ENCODE measurements at regions not wholly inside any gene's neighbourhood (a gene's known extent, or its start where the extent isn't known, plus 50 kb on each side); places are given as distances from the start of the nearest gene placed in this dataset.
A peak's percentile ranks its signal among the peaks of the same experiment; 100 is the strongest.

DNA sequence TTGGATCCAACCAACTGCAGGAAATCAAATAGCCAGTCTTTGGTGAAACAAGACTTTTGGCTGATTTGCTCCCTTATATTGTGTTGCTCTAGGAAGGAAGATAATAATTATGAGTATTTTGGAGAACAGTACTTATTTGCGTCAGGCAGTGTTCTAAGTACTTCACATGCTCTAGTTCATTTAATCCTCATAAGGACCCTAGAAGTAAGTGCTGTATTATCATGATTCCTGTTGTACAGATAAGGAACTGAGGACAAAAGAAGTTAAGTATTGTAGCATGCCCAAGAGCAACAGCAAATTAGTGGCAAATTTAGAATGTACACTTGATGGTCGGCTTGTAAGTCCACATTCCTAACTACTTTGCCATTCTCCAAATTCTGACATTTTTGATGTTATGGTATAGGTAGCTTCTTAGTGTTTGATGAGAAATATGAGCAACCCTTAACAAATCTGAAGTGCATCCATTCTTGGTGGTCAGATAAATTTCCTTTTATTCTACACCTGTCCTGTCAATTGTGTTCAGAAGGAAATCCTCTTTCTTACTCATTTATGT lies 72.0 kb downstream of the SPRY1 start:
- ATAC-seq (peak; percentile 37), DNase-seq (no peak)
- no peaks in the 10 kb centered on the region for H3K27me3 ChIP-seq
- no peaks in the 10 kb centered on the region for H3K4me1 ChIP-seq
- no peaks in the 10 kb centered on the region for H3K36me3 ChIP-seq
- no peak overlapping the region for H3K4me3 ChIP-seq
- no peak overlapping the region for H3K27ac ChIP-seq
- TF ChIP-seq, protein P1, sequence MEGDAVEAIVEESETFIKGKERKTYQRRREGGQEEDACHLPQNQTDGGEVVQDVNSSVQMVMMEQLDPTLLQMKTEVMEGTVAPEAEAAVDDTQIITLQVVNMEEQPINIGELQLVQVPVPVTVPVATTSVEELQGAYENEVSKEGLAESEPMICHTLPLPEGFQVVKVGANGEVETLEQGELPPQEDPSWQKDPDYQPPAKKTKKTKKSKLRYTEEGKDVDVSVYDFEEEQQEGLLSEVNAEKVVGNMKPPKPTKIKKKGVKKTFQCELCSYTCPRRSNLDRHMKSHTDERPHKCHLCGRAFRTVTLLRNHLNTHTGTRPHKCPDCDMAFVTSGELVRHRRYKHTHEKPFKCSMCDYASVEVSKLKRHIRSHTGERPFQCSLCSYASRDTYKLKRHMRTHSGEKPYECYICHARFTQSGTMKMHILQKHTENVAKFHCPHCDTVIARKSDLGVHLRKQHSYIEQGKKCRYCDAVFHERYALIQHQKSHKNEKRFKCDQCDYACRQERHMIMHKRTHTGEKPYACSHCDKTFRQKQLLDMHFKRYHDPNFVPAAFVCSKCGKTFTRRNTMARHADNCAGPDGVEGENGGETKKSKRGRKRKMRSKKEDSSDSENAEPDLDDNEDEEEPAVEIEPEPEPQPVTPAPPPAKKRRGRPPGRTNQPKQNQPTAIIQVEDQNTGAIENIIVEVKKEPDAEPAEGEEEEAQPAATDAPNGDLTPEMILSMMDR (IDR thresholded peaks at IDR 0.05) = no peak
- no peaks in the 10 kb centered on the region for H3K9me3 ChIP-seq
- intact Hi-C loops (cut with DNase I) = no loop called here

DNA sequence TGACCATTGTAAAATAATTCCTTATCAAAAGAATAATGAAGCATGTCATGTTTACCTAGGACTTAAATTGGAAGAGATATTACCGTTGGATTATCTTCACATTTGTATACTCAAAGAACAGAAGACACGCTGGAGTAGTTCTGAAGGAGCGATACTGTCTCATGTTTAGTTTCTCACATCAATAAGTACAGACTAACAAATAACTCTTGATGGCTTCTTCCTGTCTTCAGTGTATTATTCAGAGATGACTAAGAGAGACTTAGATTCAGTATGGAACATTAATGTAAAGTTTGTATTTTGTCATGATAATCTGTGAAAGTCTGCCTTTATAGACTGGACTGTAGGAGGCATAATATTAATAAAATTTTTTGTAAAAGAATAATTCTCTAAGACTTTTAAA lies 72.7 kb downstream of the SPRY1 start:
- Histone ChIP-seq H3K27me3 (no peaks in the 10 kb centered on the region), H3K4me3 (no peak overlapping the region), H3K9me3 (no peaks in the 10 kb centered on the region), H3K4me1 (no peaks in the 10 kb centered on the region), H3K36me3 (no peaks in the 10 kb centered on the region), H3K27ac (no peak overlapping the region)
- ATAC-seq (no peak), DNase-seq (no peak)
- intact Hi-C loops (cut with DNase I) = no loop called here
- TF ChIP-seq, protein P1 (IDR thresholded peaks at IDR 0.05) = no peak

DNA sequence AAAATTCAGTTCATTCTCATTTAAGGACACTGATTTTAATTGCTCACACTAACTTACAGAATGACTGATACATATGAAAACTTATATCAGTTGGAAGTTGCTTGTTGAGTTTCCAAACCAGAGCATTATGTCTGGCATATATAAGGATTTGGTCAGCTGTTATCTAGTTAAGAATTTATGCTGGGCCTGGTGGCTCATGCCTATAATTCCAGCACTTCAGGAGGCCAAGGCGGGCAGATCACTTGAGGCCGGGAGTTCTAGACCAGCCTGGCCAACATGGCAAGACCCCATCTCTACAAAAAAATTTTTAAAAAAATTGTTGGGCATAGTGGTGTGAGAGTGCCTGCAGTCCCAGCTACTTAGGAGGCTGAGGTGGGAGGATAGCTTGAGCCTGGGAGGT lies 73.1 kb downstream of the SPRY1 start:
- Histone ChIP-seq H3K4me3 (no peak overlapping the region), H3K9me3 (no peaks in the 10 kb centered on the region), H3K4me1 (no peaks in the 10 kb centered on the region), H3K27me3 (no peaks in the 10 kb centered on the region), H3K27ac (no peak overlapping the region), H3K36me3 (no peaks in the 10 kb centered on the region)
- DNase-seq (no peak), ATAC-seq (no peak)
- TF ChIP-seq, protein P1 (IDR thresholded peaks at IDR 0.05) = no peak
- intact Hi-C loops (cut with DNase I) = no loop called here

DNA sequence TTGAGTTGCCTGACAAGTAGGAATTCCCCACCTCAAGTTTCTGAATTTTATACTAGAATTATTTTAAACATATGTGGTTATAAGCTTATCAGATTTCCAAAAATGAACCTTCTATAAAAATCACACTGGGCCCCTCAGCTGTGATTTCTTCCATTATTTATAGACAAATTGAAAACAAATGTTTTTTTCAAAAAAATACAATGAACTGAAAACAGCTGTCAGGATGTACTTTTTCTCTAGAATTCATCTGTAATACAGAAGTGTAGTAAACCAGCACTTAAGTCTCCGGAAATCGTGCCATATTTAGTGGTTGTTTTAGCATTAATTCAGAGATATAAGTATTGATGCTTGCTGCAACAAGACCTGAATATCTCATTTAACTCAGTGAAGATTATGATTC lies 74.0 kb downstream of the SPRY1 start:
- no peaks in the 10 kb centered on the region for H3K9me3 ChIP-seq
- no peaks in the 10 kb centered on the region for H3K4me1 ChIP-seq
- ATAC-seq (no peak), DNase-seq (no peak)
- intact Hi-C loops (cut with DNase I) = no loop called here
- TF ChIP-seq, protein P1 (IDR thresholded peaks at IDR 0.05) = no peak
- H3K4me3 ChIP-seq = no peak overlapping the region
- H3K36me3 ChIP-seq = no peaks in the 10 kb centered on the region
- no peak overlapping the region for H3K27ac ChIP-seq
- H3K27me3 ChIP-seq = no peaks in the 10 kb centered on the region

DNA sequence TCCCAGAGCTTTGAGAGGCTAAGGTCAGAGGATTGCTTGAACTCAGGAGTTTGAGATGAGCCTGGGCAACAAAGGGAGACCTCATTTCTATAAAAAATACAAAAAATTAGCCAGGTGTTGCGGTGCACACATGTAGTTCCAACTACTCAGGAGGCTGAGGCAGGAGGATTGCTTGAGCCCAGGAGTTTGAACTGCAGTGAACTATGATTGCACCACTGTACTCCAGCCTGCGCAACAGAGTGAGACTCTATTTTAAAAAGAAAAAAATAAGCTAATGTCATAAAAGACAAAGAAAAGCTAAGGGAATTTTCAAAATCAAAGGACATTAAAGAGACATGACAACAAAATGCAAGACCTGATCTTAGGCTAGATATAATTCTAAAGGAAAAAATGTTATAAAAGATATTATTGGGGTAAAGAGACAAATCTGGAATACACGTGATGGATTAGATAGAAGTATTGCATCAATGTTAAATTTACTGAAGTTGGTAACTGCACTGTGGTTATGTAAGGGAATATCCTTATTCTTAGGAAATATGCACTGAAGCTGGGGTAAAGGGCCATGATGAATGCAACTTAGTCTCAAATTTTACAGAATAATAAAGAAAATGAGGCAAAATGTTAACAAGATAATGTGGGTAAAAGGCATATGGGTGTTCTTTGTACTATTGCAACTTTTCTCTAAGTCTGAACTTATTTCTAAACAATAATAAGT lies 75.2 kb downstream of the SPRY1 start:
- H3K27me3 ChIP-seq = no peaks in the 10 kb centered on the region
- no peak overlapping the region for H3K4me3 ChIP-seq
- H3K27ac ChIP-seq = no peak overlapping the region
- intact Hi-C loops (cut with DNase I) = no loop called here
- ATAC-seq (no peak), DNase-seq (no peak)
- no peaks in the 10 kb centered on the region for H3K9me3 ChIP-seq
- H3K36me3 ChIP-seq = no peaks in the 10 kb centered on the region
- TF ChIP-seq, protein P1 (IDR thresholded peaks at IDR 0.05) = no peak
- H3K4me1 ChIP-seq = no peaks in the 10 kb centered on the region
